ENCODE measurements at regions not wholly inside any gene's neighbourhood (a gene's known extent, or its start where the extent isn't known, plus 50 kb on each side); places are given as distances from the start of the nearest gene placed in this dataset.

DNA sequence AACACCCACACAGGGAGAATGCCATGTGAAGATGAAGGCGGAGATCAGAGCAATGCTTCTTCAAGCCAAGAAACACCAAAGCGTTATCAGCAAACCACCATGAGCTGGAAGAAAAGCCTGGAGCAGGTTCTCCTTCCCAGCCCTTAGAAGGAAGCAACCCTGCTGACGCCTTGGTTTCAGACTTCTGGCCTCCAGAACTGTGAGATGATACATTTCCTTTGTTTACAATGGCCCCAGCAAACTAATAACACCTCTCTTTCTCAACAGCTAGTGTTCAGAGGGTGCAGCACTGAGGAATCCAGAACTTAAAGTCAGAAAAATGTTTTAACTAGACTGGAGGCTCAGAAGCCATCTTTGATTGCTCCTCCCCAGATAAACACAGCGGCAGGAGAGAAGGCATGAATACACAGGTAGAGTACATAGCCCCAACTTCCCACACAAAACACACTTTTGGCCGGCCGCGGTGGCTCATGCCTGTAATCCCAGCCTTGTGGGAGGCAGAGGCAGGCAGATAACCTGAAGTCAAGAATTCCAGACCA is 132.4 kb upstream of the LPP start:
- no peak for TF ChIP-seq TCF7L2 (IDR thresholded peaks at IDR 0.05; ENCODE audit: low read depth, low read length)
- TF ChIP-seq POLR2AphosphoS5 (IDR thresholded peaks at IDR 0.05; ENCODE audit: low read depth, low read length) = no peak

Measured in Panc1 (cell line).